H1 (cell line): ENCODE measurements at regions not wholly inside any gene's neighbourhood (a gene's known extent, or its start where the extent isn't known, plus 50 kb on each side); places are given as distances from the start of the nearest gene placed in this dataset.

Experiments used
- ATF2 ChIP-seq: IDR thresholded peaks from 2 replicates; pipeline ENCODE4 v1.6.1; 2012; ENCODE audit warnings: low read length, inconsistent platforms

DNA sequence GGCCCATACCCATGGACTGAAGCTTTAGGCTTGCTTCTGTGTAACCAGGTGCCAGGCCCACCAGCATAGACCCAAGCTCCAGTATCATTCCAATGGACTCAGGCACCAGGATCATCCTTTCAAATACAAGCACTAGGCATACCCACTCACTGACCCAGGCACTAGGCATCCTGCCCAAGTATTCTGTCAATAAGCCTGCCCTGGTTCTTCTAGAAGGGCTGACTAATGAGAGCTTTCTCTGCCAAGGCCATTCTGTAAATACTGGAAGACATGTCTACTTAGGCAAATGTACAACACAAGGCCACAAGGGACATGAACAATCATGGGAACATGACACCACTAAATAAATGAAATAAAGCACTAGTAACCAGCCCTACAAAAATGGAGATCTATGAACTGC lies 352.2 kb downstream of the FSCB start (continued):
- TF ChIP-seq ATF2 = no peak
- TF ChIP-seq, all 59 proteins: peak for 0
